GM18502 (cell line): ENCODE measurements at regions not wholly inside any gene's neighbourhood (a gene's known extent, or its start where the extent isn't known, plus 50 kb on each side); places are given as distances from the start of the nearest gene placed in this dataset.
"Not testable (repeated sequence)": the region's sequence is repeated elsewhere in the genome, so short reads cannot be mapped to it uniquely, and the experiment has no call there.

ENCODE experiments used
- ATAC-seq: cut with Tn5 transposase; IDR thresholded peaks from one replicate; pipeline ENCODE4 v1.9.1; 2021; ENCODE audit warnings: mild to moderate bottlenecking; ENCODE audit not compliant: unreplicated experiment, poor library complexity

DNA sequence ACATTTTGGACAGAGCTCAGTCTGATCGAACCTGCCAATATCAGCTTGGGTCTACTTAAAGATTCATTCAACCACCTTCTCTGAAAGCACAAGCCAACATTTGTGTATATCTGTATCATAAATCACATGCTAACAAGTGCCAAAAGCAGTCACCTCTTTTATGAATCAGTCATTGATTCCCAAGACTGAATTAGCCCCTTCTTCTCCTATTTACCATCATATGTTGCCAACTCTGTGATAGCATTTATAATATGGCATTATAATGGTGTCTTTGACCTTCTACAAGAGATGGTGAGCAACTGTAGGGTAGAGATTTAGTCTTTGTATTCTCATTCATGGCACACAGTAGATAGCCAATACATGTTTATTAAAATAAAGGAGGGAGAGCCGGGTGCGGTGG lies 61.4 kb downstream of the DDX53 start:
- no peak for ATAC-seq

DNA sequence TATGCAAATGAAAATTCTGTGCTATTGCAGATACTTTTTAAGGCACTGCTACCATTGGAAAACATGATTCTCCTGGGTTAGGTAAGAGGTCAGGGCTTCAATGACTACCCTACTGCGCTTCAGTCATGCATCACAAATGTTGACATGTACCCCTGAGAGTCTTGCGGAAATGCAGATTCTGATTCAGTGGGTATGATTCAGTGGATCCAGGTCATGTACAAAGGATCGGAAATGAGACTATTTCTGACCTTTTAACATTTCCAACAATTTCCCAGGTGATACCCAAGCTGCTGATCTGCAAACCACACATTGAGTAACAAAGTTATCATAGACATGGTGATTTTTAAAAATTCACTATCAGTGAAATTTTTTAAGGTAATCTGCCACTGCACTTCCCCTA lies 62.6 kb downstream of the DDX53 start:
- ATAC-seq = no peak

DNA sequence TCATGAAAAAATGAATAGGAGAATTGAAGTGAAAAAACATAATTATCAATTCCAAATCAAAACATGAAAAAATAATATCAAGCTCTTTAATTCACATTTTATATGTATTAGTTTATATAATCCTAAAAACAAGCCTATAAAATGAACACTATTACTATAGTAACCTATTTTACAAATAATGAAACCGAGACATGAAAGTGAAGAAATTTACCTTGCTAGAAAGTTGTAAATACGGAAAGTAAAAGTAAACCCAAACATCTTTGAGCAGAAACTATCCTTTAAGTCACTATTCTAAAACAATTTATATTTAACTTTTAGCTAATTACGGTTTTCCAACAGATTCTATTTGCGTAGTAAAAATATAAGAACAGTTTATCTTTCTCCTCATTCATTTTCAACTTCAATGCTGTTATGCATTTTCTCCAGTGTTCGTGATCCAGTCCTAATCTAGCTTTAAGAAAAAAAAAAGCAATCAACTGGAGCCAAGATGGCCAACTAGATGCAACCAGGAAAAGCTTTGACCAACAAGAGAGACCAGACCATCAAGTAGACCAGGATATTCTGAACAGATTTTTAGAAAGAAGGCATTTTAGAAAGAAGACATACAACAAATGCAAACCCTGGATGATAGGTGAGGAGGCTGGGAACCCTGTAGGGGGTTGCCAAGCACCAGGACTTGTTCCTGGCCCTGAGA lies 67.0 kb downstream of the DDX53 start:
- ATAC-seq = peak; percentile 50

DNA sequence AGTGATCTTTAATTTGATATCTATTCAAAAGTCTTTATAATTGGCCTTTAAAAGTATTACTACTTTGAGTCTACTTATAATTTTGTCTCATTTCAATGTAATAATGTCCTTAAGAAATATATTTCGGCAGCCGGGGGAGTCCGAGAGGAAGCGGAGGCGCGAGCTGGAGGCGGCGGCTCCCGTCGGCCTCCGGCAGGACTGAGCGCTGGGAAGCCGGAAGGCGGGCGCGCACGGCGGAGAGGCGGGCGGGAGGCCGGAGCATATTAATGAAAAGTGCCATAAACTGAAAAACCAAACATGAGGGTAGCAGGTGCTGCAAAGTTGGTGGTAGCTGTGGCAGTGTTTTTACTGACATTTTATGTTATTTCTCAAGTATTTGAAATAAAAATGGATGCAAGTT lies 75.7 kb downstream of the DDX53 start:
- ATAC-seq = not testable (repeated sequence)

DNA sequence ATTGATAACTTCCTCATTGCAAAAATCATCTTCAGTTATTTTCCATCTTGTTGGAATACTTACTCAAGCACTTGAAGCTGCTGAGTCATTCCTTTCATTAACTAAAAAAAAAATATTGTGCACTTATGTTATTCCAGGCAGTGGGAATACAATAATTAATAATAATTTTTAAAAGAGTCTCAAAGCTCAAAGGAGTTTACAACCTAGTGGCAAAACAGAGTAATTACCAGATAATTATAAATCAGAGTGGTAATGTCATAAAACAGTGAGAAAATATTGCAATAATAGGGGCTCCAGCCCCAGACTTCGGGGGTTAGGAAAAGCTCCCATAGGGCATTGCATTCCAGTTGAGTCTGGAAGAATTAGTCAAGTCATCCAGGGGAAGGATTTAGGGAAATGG lies 79.6 kb downstream of the DDX53 start:
- no peak for ATAC-seq

DNA sequence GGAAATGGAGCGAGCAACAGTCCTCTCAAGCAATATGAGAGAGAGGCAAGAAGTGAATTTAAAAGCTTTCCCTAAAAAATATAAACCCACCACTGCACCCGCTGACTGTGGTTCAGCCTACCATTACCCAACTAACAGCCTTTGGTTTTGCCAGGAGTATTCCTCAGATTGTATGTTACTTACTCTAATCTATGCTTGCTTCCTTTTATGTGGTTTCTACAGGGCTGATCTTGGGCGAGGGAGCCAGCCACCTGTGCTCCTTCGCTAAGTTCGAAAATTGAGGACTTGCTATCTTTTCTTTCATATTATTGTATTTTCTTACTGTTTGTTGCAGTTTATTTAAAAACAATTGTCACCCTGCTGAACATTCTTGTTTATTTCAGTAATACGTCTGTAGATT lies 101.1 kb downstream of the DDX53 start:
- ATAC-seq = no peak

DNA sequence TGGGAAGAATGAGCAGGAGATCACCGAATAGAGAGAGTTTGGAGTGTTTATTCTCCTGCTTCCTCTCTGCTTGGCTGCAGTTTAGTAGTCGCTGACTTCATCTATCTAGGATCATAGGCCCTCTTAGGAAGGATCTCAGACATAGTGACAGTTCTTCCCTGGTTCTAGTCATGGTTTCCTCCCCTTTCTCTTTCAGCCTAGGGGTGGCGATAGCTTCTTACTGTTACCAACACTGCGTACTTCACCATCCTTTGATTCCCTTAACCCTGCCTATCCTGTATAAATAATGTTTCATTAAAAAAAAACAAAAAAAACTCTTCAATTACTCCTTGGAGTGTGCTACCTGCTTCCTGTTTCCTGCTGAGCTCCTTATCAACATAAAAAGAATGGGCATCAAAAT lies 103.8 kb downstream of the DDX53 start:
- ATAC-seq = no peak

DNA sequence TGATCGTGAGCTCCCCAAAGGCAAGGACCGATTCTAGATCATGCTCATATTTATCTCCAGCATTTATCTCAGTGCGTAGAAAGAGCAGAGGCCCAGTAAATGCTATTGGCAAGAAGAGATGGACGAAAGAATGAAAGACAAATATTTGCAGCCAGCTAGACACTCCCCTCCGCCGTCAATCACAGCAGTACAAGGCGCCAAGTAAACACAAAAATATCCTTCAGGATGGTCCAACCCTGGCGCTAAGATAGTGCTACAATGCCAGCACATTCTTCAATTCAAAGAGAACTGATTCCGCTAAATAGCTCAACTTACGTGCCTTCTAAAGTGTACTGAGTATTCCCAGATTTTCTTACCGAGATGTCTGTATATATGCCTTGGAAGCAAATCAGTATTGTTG lies 114.5 kb downstream of the DDX53 start:
- ATAC-seq = no peak

DNA sequence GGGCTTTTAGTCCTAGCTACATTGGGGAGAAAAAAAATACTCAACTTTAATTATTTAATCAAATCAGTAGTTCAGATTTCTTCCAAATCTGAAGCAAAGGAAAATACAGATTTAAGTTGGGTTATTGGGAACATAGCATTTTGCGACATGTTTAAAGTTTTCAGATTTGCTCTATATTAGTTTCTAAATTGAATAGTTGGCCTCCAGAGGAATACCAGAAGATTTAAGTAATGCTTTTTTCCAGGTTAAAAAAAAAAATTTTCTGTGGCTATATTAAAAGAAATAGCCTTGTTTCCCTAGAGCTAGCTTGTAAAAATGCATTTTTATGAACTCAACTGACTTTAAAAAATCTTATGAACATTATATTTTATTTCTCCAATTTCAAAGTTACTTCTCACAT lies 115.9 kb downstream of the DDX53 start:
- no peak for ATAC-seq

DNA sequence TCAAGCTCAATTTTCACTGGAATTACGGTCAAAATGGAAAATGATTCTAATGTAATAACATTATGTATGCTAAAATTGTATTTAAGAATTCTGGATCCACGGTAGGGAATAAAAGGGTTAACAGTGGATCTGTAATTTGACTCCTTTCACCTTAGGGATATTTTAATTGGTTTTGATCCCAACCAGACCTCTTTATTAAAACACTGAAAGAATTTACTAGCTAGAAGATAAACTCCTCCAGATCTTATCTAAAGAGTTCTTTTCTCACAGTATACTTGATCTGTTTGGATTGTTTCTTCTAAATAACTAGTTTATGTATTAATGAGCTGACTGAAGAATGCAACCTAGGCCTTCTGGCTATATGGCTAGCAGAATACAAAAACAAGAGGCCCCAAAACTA lies 118.4 kb downstream of the DDX53 start:
- ATAC-seq = no peak

DNA sequence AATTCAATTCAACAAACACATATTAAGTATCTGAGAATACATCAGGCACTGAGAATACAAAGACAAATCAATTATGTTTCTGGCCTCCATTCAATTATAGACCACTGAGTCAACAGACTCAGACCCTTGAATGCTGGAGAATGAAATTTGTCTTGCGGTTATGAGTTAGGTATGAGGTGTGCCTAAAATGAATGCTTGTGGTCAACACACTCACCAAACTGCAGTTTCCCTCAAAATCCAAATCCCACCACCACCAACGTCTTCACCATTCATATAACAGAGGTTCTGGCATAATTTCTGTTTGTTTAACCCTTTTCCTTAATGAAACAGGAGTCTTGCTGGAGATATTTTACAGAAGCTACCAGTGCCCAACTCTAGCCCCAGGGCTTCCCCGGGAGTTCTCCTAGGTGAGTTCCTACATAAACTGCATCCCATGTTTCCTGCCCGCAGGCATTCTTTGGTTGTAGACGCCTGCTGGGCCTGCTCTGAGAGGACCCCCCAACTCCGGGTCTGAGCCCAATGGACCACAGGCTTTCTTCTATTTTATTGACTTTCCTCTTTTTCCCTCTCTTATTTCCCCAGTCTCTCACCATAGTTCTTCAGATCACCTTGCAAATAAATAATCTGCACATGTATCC lies 119.2 kb downstream of the DDX53 start:
- ATAC-seq = no peak

DNA sequence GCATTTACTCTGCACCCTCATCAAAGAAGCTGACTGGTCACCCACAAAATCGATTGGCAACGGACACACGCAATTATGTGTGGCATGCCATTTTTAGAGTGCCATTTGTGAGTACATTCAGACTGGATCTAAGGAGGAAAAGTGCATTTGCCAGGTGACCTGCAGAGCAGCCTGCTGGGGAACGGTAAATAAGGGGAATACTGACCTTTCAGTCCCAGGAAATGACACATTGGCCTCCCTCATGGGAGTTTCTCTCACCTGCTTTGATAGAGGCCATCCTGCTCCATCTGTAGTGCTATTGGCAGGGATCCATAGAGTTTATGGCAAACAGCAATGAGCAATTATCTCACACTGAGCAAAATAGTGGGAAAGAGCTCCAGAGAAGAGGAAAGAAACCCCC lies 127.8 kb downstream of the DDX53 start:
- ATAC-seq = no peak

DNA sequence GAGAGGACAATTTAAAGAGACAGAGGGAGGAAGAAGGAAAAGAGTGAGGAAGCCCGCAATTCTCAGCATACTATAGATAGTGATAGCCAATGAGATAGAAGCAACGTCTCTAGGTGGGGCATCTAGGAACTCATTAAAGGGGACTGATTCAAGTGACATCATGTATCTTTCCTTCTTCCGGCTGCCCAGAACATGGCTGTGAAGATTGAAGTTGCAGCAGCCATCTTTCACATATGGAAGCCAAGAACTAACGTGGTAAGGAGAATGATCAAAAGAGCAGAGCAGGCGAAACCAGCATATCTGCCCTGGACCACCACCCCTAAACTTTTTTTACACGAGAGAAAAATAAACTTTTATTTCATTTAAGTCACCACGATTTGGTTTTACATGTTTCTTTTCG lies 133.8 kb downstream of the DDX53 start:
- no peak for ATAC-seq

DNA sequence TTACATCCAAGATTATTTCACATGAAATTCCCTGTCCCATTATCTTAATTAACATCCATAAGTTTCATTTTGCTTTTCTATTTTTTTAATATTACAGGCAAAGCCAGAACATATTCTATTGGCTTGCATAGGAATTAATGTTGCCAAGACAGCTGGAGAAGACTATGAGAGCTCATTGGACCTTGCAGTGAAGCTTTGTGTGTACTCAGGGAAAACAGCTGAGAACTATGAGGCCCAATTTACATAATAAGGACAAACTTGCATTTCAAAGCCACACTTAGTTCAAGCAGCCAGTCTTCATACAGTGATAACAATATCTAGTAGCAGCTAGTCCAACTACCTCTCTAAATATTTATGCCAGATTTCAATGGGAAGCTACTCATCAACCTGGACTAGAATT lies 134.4 kb downstream of the DDX53 start:
- ATAC-seq = no peak

DNA sequence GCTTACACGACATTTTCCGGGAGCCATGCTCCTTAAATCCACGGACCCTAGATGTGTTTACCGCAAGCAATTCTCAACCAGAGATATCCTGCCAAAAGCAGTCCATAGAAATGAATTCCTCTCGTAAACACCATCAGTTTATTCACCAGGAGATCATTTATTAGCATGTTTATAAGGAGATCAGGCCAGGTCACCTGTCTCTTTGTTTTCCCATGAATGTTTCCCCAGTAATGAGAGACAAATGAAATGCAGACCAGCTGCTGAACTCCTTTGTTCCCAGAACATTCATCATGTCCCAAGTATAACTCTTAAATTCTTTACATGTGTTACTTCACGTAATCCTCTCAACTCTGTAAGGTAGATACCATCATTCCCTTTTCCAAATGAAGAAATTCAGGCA lies 137.1 kb downstream of the DDX53 start:
- no peak for ATAC-seq

DNA sequence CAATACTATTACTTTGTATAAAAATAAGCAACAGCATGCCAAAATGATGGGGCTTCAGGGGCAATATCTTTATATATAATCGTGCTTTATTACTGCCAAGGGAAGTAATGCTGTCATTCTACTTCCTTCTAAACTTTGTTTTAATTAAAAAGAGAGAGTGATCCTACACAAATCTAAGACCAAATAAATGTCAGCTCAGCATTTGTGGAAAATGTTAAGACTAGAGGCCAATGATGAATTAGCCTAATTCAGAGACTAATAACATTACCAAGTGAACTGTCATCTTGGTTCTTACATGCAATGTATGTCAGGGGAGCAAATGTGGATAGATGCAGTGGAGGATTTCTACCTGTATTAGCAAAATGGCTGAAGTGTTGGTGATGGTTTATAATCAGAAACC lies 166.4 kb upstream of the PTCHD1 start:
- ATAC-seq = no peak

DNA sequence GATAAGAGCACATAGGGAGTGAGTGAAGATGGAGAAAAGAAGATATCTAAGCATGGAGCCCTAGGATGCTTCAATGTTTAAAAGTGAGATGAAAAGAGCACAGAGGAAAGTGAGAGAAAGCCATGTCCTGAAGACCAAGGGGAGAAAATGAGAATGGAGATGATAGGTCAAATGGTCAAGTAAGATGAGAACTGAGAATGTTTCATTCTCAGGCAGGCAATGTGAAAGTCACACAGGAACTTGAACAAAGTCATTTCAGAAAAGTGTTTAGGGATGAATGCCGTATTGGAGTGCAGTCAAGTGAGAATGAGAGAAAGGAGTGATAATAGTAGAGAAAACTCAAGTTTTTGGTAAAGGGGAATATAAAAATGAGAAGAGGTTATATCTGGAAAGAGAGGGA lies 148.7 kb upstream of the PTCHD1 start:
- peak; percentile 75 for ATAC-seq

DNA sequence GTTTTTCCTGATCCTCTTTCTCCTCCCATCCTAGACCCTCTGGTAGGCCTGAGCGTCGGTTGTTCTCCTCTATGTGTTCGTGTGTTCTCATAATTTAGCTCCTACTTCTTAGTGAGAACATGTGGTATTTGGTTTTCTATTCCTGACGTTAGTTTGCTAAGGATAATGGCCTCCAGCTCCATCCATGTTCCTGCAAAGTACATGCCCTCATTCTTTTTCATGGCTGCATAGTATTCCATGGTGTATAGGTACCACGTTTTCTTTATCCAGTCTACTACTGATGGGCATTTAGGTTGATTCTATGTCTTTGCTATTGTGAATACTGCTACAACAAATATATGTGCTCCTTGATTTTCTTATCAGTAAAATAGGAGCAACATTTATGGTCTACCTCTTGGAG lies 146.8 kb upstream of the PTCHD1 start:
- no peak for ATAC-seq

DNA sequence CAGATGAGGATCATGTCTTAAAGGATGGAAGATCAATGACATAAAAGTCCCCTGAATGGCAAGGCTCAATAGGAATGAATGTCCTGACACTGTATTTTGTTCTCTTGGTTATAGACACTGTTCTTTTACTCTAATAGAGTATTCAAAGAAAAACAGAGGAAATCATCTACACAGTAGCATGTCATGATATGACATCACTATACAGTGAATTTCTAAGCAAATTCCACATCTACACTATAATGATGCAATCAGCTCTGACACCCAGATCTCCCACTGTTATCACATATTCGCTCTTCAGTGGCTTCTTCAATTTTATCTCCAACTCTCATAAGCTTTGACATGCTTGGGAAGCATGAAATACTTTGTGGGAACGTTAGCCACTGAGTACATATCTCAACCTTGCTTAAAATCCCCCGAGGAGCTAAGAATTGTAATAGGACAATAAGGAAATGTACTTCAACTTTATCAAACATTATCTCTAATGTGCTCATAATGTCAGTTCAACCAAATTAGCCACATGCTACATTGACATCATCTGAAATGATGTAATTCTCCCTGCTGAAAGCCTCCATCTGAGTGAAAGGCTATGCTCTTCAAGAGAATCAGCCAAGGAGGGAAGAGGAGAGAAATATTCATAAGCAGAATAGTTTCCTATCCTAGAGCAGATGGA lies 139.6 kb upstream of the PTCHD1 start:
- ATAC-seq = no peak

DNA sequence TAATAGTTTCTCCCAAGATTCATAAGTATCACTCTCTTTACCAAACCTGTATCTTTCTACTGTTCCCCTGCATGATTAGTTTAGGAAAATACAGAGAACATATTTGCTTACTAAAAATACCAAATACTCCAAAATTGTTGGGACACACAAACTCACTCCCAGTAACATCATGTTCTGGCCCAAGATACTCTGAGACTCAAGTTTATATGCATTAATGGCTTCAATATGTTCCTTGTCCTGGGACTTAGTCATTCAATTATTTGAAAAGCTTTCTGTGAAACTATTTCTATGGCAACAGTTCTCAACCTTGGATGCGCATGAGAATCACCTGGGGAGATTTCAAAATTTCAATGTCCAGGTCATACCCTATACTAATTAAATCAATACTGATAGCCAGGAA lies 138.9 kb upstream of the PTCHD1 start:
- no peak for ATAC-seq

DNA sequence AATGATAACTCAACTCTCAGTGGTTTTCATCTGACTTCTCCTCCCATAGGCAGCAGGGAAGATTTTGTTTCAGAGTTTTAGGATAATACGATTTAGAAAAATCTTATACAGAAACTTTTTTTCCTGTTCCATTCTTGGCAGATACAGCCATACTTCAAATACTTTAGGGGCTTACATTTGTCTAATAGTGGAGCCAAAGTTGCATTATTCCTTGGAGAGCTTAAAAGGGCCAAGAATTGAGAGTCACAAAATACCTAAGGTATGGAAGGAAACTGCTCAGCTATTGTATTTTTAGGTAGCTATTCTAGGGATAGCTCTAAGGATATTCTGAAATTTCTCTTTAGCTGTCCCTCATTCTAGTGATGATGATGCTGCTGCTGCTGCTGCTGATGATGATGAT lies 132.9 kb upstream of the PTCHD1 start:
- no peak for ATAC-seq

DNA sequence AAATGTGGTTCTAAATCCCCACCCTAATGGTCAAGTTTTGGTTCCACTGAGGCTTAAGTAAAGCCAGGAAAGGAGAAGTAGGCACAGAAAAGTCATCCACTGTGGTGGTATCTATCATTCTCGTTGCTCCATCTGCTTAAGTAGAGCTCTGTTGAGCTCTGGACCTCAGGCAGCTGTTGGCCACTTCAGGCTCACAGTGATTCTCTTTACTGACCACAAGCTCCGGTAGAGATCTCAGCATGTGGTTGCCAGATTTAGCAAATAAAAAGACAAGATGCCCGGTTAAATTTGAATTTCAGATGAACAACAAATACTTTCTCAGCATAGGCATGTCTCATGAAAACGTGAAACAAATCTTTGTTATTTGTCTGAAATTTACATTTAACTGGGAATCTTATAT lies 132.3 kb upstream of the PTCHD1 start:
- no peak for ATAC-seq
